ENCODE measurements at regions not wholly inside any gene's neighbourhood (a gene's known extent, or its start where the extent isn't known, plus 50 kb on each side); places are given as distances from the start of the nearest gene placed in this dataset.

DNA sequence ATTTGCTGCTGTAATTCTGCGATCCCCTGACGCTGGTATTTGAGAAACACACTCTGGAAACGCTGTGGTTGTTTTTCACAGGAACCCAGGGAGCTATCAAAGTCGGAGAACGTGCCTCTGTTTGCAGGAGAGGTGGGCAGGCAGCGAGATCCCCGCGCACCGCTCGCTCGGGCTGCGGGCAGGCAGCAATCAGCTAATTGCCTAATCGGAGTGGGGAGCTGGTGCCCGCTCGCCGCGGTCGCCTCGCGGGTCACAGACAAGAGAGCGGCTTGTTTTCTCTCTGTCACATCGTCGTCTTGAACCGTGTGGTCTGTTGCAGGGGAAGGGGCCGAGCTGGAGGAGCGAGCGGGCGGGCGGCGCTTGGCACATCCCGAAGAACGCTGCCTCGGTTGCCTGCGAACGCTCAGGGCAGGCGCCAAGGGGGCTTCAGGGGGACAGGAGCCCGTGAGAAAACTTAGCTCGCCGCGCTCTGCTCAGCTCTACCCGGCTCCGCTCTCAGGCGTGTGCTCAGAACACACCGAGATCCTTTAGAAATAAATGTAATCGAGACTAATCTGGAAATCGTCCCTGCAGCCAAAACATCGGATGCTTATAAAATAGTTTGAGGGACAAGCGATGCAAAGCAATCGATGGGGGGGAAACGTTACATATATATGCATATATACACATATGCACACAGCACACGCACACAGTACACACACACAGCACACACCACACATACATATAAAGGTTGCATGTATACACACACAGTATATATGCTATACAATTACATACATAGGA lies 93.6 kb upstream of the SMYD2 start:
- H4K20me1 ChIP-seq (ENCODE audit: insufficient read depth) = no peaks in the 10 kb centered on the region
- H3K27ac ChIP-seq = no peak overlapping the region
- H2AFZ ChIP-seq (ENCODE audit: low read depth) = no peak overlapping the region
- TF ChIP-seq, protein P1, sequence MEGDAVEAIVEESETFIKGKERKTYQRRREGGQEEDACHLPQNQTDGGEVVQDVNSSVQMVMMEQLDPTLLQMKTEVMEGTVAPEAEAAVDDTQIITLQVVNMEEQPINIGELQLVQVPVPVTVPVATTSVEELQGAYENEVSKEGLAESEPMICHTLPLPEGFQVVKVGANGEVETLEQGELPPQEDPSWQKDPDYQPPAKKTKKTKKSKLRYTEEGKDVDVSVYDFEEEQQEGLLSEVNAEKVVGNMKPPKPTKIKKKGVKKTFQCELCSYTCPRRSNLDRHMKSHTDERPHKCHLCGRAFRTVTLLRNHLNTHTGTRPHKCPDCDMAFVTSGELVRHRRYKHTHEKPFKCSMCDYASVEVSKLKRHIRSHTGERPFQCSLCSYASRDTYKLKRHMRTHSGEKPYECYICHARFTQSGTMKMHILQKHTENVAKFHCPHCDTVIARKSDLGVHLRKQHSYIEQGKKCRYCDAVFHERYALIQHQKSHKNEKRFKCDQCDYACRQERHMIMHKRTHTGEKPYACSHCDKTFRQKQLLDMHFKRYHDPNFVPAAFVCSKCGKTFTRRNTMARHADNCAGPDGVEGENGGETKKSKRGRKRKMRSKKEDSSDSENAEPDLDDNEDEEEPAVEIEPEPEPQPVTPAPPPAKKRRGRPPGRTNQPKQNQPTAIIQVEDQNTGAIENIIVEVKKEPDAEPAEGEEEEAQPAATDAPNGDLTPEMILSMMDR (conservative IDR thresholded peaks at IDR 0.05; ENCODE audit: low read depth, low read length) = no peak
- H3K79me2 ChIP-seq (ENCODE audit: insufficient read depth, low read depth) = no peaks in the 10 kb centered on the region
- H3K36me3 ChIP-seq (ENCODE audit: insufficient read depth) = no peaks in the 10 kb centered on the region
- no peak overlapping the region for H3K9ac ChIP-seq
- H3K4me1 ChIP-seq (ENCODE audit: low read depth, poor library complexity, severe bottlenecking) = no peaks in the 10 kb centered on the region
- no peaks in the 10 kb centered on the region for H3K27me3 ChIP-seq (ENCODE audit: insufficient read depth, low read depth)
- no peak overlapping the region for H3K4me3 ChIP-seq (IDR thresholded peaks at IDR 0.05; ENCODE audit: insufficient read depth, low read depth, low read length)
- no peak overlapping the region for H3K4me2 ChIP-seq

DNA sequence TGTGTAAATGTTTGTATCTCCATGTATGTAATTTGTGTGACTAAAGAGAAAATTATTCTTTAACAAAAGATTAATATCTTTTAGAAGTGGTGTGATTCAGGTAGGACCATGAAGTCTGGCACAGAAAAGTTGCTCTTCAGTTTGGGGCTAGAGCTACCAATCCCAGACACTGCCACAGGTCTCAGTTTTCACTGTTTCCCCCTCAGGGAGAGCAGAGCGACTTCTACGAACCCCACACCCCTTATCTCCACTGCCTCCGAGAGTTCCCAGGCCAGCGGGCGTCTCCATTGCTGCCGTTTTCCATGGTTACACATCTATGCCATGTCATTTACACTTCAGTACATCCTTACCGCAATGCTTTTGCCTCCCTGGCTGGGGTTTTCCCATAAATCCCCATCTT lies 93.0 kb upstream of the SMYD2 start:
- no peak overlapping the region for H3K27ac ChIP-seq
- H3K4me2 ChIP-seq = no peak overlapping the region
- H3K27me3 ChIP-seq (ENCODE audit: insufficient read depth, low read depth) = no peaks in the 10 kb centered on the region

DNA sequence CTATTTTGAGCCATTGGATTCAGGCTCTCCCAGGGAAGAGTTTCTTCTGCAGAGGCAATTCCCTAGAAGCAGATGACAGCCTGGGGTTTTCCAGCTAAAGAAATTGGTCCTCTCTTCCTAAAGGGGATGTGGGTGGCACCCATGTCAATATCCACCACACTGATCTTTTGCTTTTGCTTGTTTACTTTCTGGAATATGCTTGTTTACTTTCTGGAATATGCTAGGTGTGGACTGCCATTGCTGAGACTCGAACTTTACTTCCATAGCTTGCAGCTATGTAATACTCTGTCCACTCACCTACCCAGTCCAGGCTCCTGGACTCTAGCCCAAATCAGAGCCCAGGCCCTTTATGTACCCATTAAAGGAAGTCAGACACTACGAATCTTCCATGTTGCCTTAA lies 92.1 kb upstream of the SMYD2 start:
- Histone ChIP-seq H3K9ac (no peak overlapping the region), H3K36me3 (ENCODE audit: insufficient read depth) (no peaks in the 10 kb centered on the region), H3K27ac (no peak overlapping the region), H2AFZ (ENCODE audit: low read depth) (no peak overlapping the region), H3K4me2 (no peak overlapping the region), H3K4me3 (IDR thresholded peaks at IDR 0.05; ENCODE audit: insufficient read depth, low read depth, low read length) (no peak overlapping the region), H3K27me3 (ENCODE audit: insufficient read depth, low read depth) (no peaks in the 10 kb centered on the region), H3K4me1 (ENCODE audit: low read depth, poor library complexity, severe bottlenecking) (no peaks in the 10 kb centered on the region), H3K79me2 (ENCODE audit: insufficient read depth, low read depth) (no peaks in the 10 kb centered on the region), H4K20me1 (ENCODE audit: insufficient read depth) (no peaks in the 10 kb centered on the region)
- TF ChIP-seq, protein P1 (conservative IDR thresholded peaks at IDR 0.05; ENCODE audit: low read depth, low read length) = no peak

More for the DNA sequence above, 93.0 kb upstream of the SMYD2 start:
- no peaks in the 10 kb centered on the region for H3K4me1 ChIP-seq (ENCODE audit: low read depth, poor library complexity, severe bottlenecking)
- H3K79me2 ChIP-seq (ENCODE audit: insufficient read depth, low read depth) = no peaks in the 10 kb centered on the region
- H2AFZ ChIP-seq (ENCODE audit: low read depth) = no peak overlapping the region
- no peak overlapping the region for H3K9ac ChIP-seq
- H3K4me3 ChIP-seq (IDR thresholded peaks at IDR 0.05; ENCODE audit: insufficient read depth, low read depth, low read length) = no peak overlapping the region
- H3K36me3 ChIP-seq (ENCODE audit: insufficient read depth) = no peaks in the 10 kb centered on the region
- TF ChIP-seq, protein P1 (conservative IDR thresholded peaks at IDR 0.05; ENCODE audit: low read depth, low read length) = no peak
- H4K20me1 ChIP-seq (ENCODE audit: insufficient read depth) = no peaks in the 10 kb centered on the region

DNA sequence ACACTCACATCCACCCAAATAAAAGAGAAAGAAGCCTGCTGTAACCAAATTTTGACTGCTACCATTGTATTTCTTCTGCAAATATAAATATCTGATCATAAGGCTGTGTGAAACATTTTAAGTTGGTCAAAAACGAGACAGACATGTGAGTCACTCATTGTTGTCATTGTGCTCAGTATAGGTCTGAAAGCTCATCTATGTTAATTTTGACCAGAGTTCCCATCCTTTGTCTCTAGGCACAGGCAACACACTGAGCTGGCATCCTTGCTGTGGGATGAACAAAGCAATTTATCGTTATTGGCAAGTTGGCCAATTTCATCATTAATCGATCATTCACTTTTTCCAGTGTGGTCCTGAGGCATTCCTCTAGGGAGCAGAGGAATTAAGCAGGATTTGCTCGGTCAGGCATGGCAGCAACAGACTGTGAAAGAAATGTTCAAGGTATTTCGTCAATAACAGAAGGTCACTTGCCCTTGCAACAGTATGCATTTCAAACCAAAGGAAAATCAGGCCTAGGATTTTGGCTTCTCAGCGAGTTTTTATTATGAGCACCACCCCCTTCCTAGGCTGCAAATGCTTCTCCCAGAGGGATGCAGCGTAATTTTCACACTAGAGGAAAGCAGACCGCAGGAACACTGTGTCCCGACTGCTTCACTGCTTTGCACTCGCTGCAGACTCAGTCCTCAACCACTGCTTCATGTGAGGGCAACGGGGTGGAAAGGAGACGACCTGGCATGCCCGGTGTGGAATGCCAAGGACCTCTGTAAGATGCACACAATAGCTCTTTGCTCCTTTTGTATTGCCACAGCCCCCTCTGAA lies 87.9 kb upstream of the SMYD2 start:
- H3K27me3 ChIP-seq (ENCODE audit: insufficient read depth, low read depth) = no peaks in the 10 kb centered on the region
- no peaks in the 10 kb centered on the region for H4K20me1 ChIP-seq (ENCODE audit: insufficient read depth)
- no peak overlapping the region for H3K4me2 ChIP-seq
- TF ChIP-seq, protein P1 (conservative IDR thresholded peaks at IDR 0.05; ENCODE audit: low read depth, low read length) = no peak
- no peak overlapping the region for H3K4me3 ChIP-seq (IDR thresholded peaks at IDR 0.05; ENCODE audit: insufficient read depth, low read depth, low read length)
- no peaks in the 10 kb centered on the region for H3K4me1 ChIP-seq (ENCODE audit: low read depth, poor library complexity, severe bottlenecking)
- no peaks in the 10 kb centered on the region for H3K36me3 ChIP-seq (ENCODE audit: insufficient read depth)
- H3K79me2 ChIP-seq (ENCODE audit: insufficient read depth, low read depth) = no peaks in the 10 kb centered on the region
- no peak overlapping the region for H3K27ac ChIP-seq
- no peak overlapping the region for H2AFZ ChIP-seq (ENCODE audit: low read depth)
- H3K9ac ChIP-seq = no peak overlapping the region

Data from KMS-11 (cell line).